ENCODE measurements at regions not wholly inside any gene's neighbourhood (a gene's known extent, or its start where the extent isn't known, plus 50 kb on each side); places are given as distances from the start of the nearest gene placed in this dataset.

- no peak for DNase-seq
These were observed 196.5 kb downstream of the HERPUD2 start for GRCh38 chr7:35498416-35498815.

DNA sequence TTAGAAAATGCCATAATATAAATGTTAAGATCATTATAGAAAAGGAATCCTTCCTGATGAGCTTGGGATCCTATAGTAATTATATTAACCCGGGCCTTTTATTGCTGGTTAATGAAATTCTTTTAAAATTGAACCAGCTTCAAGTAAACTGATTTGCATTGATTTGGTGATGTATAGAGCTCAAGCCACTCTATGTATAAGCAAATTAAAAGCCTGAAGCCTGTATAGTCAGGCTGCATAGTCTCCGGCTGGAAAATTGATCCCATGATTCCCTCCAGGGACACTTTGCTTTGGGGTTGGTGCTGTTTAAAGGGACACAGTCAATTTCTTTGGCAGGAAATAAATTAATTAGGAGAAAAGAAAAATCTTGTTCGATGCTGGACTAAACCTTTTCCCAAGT lies 199.1 kb downstream of the HERPUD2 start:
- DNase-seq: no peak

DNA sequence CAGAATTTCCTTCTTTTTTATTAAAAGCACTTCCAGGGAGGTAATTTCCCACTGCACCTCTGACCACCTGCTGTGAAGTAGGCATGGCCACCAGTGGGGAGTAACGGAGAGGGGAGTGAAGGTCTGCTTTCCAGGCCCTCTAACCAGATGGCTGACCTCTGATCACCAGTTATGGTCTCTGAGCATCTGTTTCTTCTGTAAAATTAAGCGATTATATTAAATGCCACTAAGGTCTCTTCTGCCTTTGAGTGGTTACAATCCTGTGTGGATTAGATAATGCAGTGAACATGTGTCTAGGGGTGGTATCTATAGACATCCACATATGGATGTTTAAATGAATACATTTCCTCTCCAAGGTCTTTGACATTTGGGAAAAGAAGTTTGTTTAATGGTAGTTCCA lies 199.6 kb downstream of the HERPUD2 start:
- DNase-seq: no peak

- DNase-seq: no peak
These were observed 200.5 kb downstream of the HERPUD2 start for GRCh38 chr7:35494407-35494806.

GRCh38 chr7:35492451-35493175 lies 202.3 kb downstream of the HERPUD2 start:
- DNase-seq: no peak

DNA sequence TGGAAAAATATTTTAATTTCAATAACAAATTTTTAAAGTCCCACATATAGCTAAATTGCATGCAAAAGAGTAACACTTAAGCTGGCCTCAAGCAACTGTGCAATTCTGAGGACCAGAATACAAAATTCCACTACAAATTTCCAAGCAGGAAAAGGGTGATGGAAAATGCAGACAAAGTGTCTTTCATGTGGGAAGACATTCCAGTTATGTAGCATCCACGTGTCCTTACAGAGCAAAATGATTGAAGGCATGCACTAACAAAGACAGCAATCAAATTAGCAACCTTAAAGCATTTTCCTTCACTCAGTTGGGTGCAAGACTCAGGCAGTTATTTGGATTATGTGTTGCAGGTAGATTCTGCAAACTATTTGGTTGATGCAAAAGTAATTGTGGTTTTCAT lies 203.7 kb downstream of the HERPUD2 start:
- no peak for DNase-seq

GRCh38 chr7:35487841-35488240 lies 207.1 kb downstream of the HERPUD2 start:
- no peak for DNase-seq

GRCh38 chr7:35487402-35487801 lies 207.5 kb downstream of the HERPUD2 start:
- DNase-seq: no peak

GRCh38 chr7:35485436-35485835 lies 209.5 kb downstream of the HERPUD2 start:
- DNase-seq: no peak

GRCh38 chr7:35483568-35483967 lies 211.4 kb downstream of the HERPUD2 start:
- DNase-seq: no peak

- no peak for DNase-seq
These were observed 212.7 kb downstream of the HERPUD2 start for GRCh38 chr7:35482231-35482630.

DNA sequence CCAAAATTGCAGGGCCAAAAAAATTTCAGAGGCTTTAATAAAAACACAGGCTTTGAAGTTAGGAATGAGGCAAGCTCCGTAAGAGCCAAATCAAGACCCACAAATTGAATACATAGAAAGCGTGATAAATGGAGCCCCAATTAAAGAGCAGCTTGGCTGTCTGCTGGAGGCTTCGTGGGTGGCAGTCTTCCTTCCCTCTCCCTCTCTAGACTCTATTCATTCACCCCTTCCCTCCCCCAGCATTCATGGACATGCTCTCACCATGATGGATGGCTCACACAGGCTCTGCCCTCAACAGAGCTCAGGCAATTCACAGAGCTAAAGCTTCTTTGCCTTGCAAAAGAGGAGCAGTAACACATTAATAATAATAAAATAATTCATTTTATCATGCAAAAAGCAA lies 214.1 kb downstream of the HERPUD2 start:
- no peak for DNase-seq

DNA sequence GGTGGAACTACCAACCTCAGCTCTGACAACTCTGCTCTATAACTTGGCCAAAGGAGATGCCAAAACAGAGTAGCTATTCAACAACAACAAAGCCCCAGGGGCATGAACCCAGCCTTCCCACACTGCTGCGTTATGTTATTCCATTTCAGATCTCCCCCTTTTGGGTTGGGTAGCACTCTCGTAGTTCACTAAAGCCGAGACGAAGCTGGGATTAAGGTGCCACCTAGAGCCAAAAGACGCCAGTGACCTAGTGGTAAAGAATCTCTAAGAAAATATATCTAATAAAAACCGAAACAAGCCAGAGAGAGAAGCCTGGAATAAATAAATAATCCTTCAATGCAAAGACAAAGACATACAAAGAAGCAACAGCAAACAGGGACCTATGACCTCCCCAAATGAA lies 217.3 kb downstream of the HERPUD2 start:
- DNase-seq: no peak

- DNase-seq: no peak
These were observed 220.2 kb upstream of the TBX20 start for GRCh38 chr7:35474100-35474499.

DNA sequence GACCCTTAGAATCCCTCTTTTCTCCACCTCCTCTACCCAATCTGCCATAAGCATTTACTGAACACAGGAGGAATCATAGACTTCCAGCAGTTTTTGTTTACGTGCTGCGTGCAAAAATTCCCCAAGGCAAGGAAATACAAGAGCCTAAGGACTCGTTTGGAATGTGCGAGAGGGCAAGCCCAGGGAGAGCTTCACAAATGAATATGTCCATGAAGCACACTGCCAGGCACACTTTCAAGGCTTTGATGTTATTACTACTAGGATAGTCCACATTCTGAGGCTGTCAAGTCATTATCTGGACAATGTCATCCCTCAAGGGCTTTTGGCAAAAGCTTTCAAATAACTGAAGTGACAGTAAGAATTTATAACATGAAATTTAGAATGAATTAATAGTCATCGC lies 214.7 kb upstream of the TBX20 start:
- DNase-seq: no peak

GRCh38 chr7:35467456-35467978 lies 213.6 kb upstream of the TBX20 start:
- DNase-seq: peak; percentile 12

GRCh38 chr7:35465791-35466336 lies 212.0 kb upstream of the TBX20 start:
- DNase-seq: peak; percentile 93

- DNase-seq: no peak
These were observed 209.9 kb upstream of the TBX20 start for GRCh38 chr7:35463751-35464150.

GRCh38 chr7:35463176-35463700 lies 209.3 kb upstream of the TBX20 start:
- DNase-seq: no peak

- no peak for DNase-seq
These were observed 200.9 kb upstream of the TBX20 start for GRCh38 chr7:35454575-35455385.

GRCh38 chr7:35450456-35451214 lies 196.7 kb upstream of the TBX20 start:
- DNase-seq: peak; percentile 66

DNA sequence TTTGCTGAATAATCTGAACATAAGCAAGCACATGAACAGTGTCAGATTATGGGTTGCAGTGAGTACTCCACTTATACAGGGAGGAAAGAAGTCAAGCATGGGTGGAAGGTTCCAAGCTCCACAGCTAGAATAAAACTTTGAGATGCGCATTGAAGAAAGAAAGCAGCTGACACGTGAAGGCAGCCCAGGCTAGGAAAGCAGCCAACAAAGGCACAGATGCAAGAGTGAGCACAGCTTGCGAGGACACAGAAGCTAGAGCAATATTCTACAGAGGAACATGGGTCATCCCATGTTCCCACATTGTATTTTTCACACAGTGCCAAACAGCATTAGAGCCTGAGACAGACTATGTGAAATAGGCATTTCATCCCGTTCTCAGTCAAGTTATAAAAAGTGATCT lies 194.6 kb upstream of the TBX20 start:
- no peak for DNase-seq

DNA sequence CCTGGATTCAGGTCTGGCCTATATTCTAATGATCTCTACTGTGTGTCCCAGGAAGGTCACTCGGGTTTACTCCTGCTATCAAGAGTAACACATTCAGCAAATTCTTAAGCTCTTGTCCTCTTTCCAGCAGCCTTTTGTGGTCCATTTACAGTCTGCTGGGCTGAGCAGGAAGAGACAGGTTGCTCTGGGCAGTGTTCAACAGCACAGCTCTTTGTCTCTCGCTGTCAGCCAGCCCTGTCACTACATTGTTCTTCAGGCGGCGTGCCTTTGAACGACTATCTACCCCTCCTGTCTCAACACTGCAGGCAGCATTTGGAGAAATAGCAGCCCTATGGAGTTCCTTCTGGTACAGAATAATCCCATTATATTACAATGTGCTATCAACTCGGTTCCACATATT lies 192.2 kb upstream of the TBX20 start:
- no peak for DNase-seq
